GM18508 (cell line): ENCODE measurements at regions not wholly inside any gene's neighbourhood (a gene's known extent, or its start where the extent isn't known, plus 50 kb on each side); places are given as distances from the start of the nearest gene placed in this dataset.

Experiments used
- ATAC-seq: cut with Tn5 transposase; IDR thresholded peaks from one replicate; pipeline ENCODE4 v1.9.1; 2021; ENCODE audit warnings: moderate number of reproducible peaks; ENCODE audit not compliant: insufficient read depth, unreplicated experiment

GRCh38 chr5:145294331-145294730, 540.8 kb downstream of the PRELID2 start:
- ATAC-seq: no peak

GRCh38 chr5:145293716-145294115, 541.4 kb downstream of the PRELID2 start:
- ATAC-seq: no peak

- no peak for ATAC-seq
Observed at GRCh38 chr5:145292278-145292677, 542.9 kb downstream of the PRELID2 start.

- no peak for ATAC-seq
Observed at GRCh38 chr5:145283141-145283810, 551.9 kb downstream of the PRELID2 start.

- ATAC-seq: no peak
Observed at GRCh38 chr5:145280806-145281205, 554.3 kb downstream of the PRELID2 start.

GRCh38 chr5:145280214-145280613, 554.9 kb downstream of the PRELID2 start:
- no peak for ATAC-seq

GRCh38 chr5:145260670-145261069, 574.5 kb downstream of the PRELID2 start:
- no peak for ATAC-seq

- no peak for ATAC-seq
Observed at GRCh38 chr5:145247745-145248040, 587.4 kb downstream of the PRELID2 start.

- ATAC-seq: no peak
Observed at GRCh38 chr5:145246961-145247744, 588.0 kb downstream of the PRELID2 start.

GRCh38 chr5:145246379-145246778, 588.8 kb downstream of the PRELID2 start:
- ATAC-seq: no peak

- ATAC-seq: no peak
Observed at GRCh38 chr5:145245354-145245753, 589.8 kb downstream of the PRELID2 start.

GRCh38 chr5:145244788-145245187, 590.4 kb downstream of the PRELID2 start:
- ATAC-seq: no peak

GRCh38 chr5:145244251-145244650, 590.9 kb downstream of the PRELID2 start:
- no peak for ATAC-seq

GRCh38 chr5:145243016-145243415, 592.1 kb downstream of the PRELID2 start:
- ATAC-seq: no peak

GRCh38 chr5:145242551-145242950, 592.6 kb downstream of the PRELID2 start:
- no peak for ATAC-seq

GRCh38 chr5:145237843-145238242, 597.3 kb downstream of the PRELID2 start:
- peak; percentile 77 for ATAC-seq

- ATAC-seq: no peak
Observed at GRCh38 chr5:145236983-145237382, 598.2 kb downstream of the PRELID2 start.

GRCh38 chr5:145236127-145236526, 599.0 kb downstream of the PRELID2 start:
- ATAC-seq: no peak

GRCh38 chr5:145233461-145233860, 601.7 kb downstream of the PRELID2 start:
- ATAC-seq: no peak

- ATAC-seq: no peak
Observed at GRCh38 chr5:145230781-145231180, 604.4 kb downstream of the PRELID2 start.

- no peak for ATAC-seq
Observed at GRCh38 chr5:145228564-145228963, 606.6 kb downstream of the PRELID2 start.

- no peak for ATAC-seq
Observed at GRCh38 chr5:145227881-145228280, 607.3 kb downstream of the PRELID2 start.
